Central memory CD4-positive, alpha-beta T cell (primary cell): ENCODE measurements at regions not wholly inside any gene's neighbourhood (a gene's known extent, or its start where the extent isn't known, plus 50 kb on each side); places are given as distances from the start of the nearest gene placed in this dataset.
A peak's percentile ranks its signal among the peaks of the same experiment; 100 is the strongest.

Experiments
- DNase-seq: peaks from one replicate; pipeline ENCODE4 v3.0.0; 2022

- no peak for DNase-seq
These were observed 286.6 kb downstream of the COG6 start for GRCh38 chr13:39941911-39942551.

GRCh38 chr13:39942552-39943273 is 287.3 kb downstream of the COG6 start:
- peak; percentile 56 for DNase-seq

- DNase-seq, result no peak
These were observed 288.2 kb downstream of the COG6 start for GRCh38 chr13:39943711-39944110.

GRCh38 chr13:39945226-39945625 is 289.8 kb downstream of the COG6 start:
- no peak for DNase-seq

GRCh38 chr13:39946769-39947168 is 291.3 kb downstream of the COG6 start:
- DNase-seq, result no peak

GRCh38 chr13:39951301-39951700 is 295.8 kb downstream of the COG6 start:
- no peak for DNase-seq

GRCh38 chr13:39952249-39953233 is 297.1 kb downstream of the COG6 start:
- no peak for DNase-seq

- no peak for DNase-seq
These were observed 299.0 kb downstream of the COG6 start for GRCh38 chr13:39954476-39954875.

- no peak for DNase-seq
These were observed 300.1 kb downstream of the COG6 start for GRCh38 chr13:39955560-39955959.

- no peak for DNase-seq
These were observed 300.6 kb downstream of the COG6 start for GRCh38 chr13:39956036-39956435.

- peak; percentile 13 for DNase-seq
These were observed 302.6 kb downstream of the COG6 start for GRCh38 chr13:39957868-39958677.

GRCh38 chr13:39959497-39960144 is 304.2 kb downstream of the COG6 start:
- no peak for DNase-seq

GRCh38 chr13:39960191-39960590 is 304.7 kb downstream of the COG6 start:
- no peak for DNase-seq

GRCh38 chr13:39961036-39961435 is 305.6 kb downstream of the COG6 start:
- no peak for DNase-seq

- DNase-seq, result no peak
These were observed 308.1 kb downstream of the COG6 start for GRCh38 chr13:39963612-39964011.

- no peak for DNase-seq
These were observed 309.8 kb downstream of the COG6 start for GRCh38 chr13:39965309-39965708.

- DNase-seq, result no peak
These were observed 311.9 kb downstream of the COG6 start for GRCh38 chr13:39967199-39967959.

- DNase-seq, result no peak
These were observed 313.4 kb downstream of the COG6 start for GRCh38 chr13:39968646-39969475.

- DNase-seq, result no peak
These were observed 314.9 kb downstream of the COG6 start for GRCh38 chr13:39970177-39970846.

GRCh38 chr13:39971526-39971925 is 316.1 kb downstream of the COG6 start:
- no peak for DNase-seq
